DMS79 treated with DMSO at 0.1 percent for 48 hours (cell line): ENCODE measurements at regions not wholly inside any gene's neighbourhood (a gene's known extent, or its start where the extent isn't known, plus 50 kb on each side); places are given as distances from the start of the nearest gene placed in this dataset.
"Not testable (repeated sequence)": the region's sequence is repeated elsewhere in the genome, so short reads cannot be mapped to it uniquely, and the experiment has no call there.

Experiments
- DNase-seq: peaks from one replicate; lab custom pipeline; 2025; lab: John Stamatoyannopoulos, UW

DNA sequence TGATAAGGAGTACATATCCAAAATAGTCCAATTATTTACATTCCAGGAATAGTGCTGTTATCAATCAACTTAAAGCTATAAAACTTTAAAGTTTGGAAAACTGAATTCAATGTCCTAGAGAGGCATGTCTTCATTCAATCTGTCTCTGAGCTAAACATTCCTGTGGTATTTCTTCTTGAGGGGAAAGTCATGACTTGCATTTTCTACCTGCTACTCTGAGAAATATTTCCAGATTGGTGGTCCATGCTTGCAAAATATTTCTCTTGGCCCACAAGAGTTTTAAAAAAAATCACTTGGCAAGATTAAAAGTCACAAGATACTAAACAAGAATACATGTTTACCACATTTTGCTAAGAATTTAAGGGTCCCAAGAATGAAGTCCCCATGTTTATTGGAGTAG is 63.6 kb upstream of the HGF start:
- DNase-seq = no peak

DNA sequence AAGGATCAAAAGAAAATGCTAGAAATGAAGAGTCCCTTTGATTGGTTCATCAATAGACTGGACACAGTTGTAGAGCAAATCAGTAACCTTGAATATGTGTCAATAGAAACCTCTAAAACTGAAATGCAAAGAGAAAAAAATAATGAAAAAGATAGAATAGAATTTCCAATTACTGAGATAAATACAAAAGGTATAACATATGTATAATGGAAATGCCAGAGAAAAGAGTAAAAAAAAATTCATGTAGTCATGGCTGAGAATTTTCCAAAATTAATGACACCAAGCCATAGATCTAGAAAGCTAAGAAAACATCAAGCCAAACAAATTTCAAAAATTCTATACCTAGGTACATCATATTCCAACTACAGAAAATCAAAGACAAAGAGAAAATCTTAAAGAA is 62.0 kb upstream of the HGF start:
- DNase-seq = no peak

DNA sequence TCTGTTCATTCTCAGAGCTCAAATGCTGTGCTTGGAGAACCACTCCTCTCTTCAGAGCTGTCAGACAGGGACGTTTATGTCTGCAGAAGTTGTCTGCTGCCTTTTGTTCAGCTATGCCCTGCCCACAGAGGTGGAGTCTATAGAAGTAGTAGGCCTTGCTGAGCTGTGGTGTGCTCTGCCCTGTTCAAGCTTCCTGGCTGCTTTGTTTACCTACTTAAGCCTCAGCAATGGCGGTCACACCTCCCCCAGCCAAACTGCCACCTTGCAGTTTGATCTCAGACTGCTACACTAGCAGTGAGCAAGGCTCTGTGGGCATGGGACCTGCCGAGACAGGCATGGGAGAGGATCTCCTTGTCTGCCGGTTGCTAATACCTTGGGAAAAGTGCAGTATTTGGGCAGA is 59.7 kb upstream of the HGF start:
- not testable (repeated sequence) for DNase-seq

DNA sequence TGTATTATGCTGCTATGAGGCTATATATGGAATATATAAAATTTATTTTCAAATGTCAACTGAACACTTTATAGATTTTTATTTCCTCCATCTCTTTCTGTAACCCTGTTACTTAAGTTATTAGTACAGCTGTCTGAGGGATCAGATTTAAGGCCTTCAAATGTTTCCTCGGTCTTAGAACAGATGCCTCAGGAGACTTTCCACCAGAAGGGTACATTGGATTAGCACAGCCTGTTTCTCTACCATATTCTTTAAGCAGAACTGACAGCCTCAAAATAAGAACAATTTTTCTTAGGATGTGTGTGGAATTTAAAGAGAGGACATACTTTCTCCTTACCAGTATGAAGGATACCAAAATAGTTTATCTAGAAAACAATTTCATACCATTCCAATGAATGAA is 53.0 kb upstream of the HGF start:
- no peak for DNase-seq

DNA sequence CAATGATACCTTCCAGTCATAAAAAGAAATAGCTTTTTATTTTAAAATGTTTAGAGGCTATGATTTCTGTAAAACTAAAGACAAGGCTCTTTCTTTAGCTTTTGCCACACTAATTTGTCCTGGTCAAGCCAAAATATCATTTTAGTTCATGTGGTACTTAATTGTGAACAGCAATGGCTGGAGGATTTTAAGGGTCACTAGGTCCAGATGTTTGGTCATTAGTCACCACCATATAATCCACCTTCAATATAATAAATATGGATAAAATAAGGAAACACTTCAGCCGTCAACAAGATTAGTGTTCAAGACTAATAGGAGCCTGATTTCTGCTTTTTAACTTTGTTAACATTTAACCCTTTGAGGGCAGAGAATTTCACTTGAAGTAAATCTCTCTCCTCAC is 50.0 kb upstream of the HGF start:
- DNase-seq = no peak
